HG03103 (cell line): ENCODE measurements at regions not wholly inside any gene's neighbourhood (a gene's known extent, or its start where the extent isn't known, plus 50 kb on each side); places are given as distances from the start of the nearest gene placed in this dataset.
"Not testable (repeated sequence)": the region's sequence is repeated elsewhere in the genome, so short reads cannot be mapped to it uniquely, and the experiment has no call there.

Experiments used
- ATAC-seq: cut with Tn5 transposase; IDR thresholded peaks from one replicate; pipeline ENCODE4 v1.9.1; 2021; ENCODE audit warnings: low read depth; ENCODE audit not compliant: unreplicated experiment

DNA sequence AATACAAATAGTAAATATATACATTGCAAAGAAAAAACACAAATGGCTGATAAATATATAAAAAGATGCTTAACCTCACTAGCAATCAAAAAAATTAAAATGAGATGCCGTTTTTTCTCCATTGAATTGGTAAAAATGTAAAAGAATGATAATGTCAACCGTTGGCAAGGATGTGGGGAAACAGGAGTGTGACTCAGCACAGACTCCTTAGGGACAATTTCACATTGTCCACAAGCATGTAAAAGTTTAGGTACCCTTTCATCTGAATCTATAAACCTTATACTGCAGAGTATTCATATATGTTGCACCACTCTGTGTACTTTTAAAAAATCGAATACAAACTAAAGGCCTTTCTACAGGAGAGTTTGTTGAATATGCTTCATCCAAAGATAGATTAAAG lies 143.1 kb upstream of the RREB1 start:
- ATAC-seq = no peak

DNA sequence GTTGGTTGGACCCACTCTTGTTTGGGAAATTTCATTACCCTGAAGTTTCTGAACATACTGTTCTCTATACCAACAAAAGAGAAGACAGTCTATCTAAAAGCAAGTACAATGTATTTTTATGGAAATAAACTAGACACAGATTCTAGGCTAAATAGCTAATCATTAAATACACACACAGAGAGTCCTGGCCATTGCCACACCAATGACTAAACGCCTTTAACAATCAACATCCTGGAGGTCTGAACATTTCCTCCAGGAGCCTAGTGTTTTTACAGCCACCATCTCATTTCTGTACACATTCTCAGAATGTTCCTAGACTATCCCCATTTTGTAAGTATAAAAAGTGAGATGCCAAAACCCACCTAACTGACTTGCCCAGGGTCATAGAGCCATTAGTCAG lies 141.6 kb upstream of the RREB1 start:
- no peak for ATAC-seq

DNA sequence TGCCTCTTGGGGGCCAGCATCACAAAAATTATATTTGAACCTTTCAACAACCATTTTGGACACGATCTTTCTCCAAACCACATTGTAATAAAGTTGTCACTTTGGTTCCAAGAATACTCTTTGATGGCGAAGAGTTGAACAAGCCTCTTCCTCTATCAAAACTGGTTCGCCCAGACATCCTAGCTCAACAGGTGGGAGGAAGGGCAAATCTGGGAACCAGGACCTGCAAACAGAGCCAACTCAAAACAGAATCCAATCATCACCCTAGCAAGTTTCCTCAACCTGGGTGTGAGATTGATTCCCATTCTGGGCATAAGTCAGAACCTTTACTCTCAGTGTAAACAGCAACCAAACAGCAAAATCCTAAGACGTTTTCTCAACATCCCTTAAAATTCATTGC lies 141.2 kb upstream of the RREB1 start:
- ATAC-seq = no peak

DNA sequence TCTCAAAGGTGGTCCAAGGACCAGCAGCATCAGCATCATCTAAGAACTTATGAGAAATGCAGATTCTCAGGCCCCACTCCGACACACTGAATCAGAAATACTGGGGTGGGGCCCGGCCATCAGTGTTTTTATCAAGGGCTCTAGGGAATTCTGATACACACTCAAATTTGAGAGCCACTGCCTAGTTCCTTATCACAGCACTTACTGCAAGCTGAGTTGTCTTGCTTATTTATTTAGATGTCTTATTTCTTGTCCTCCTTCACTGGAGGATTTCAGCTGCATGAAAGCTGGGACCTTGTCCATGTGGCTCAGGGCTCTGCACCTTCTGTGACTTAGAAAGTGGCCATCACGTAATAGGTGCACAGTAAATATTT lies 139.4 kb upstream of the RREB1 start:
- no peak for ATAC-seq

DNA sequence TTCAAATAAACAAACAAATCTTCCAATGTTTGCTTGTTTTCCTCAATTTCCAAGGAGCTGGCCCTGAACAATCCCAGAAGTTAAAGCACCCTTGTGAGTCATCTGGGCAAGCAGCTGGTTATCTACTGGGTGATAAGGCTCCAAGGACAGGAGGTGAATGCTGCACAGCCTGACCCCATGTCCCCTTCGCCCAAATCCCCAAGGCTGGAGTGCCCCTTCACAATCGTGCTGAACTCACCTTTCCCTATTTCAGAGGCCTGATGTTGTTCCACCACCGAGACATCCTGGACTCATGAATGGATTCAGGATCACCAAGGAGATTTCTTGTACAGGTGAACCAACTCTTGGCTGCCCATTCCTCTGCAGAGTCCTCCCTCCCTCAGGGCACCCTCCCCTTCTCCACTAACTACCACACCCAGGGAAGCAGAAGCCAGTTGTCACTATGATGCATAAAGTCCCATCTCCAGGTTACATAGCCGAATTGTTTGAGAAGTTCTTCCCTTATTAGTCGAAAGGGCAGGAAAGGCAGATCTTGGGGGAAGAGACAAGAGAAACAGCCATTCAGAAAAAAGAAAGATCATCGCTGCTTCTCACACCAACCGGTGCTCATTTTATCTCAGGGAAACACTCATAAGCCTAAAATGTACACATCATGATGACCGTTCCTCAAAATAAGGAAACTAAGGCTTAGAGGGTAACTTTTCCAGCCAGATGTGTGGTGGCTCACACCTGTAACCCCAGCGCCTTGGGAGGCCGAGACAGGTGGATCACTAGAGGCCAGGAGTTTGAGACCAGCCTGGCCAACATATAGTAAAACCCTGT lies 138.8 kb upstream of the RREB1 start:
- no peak for ATAC-seq

DNA sequence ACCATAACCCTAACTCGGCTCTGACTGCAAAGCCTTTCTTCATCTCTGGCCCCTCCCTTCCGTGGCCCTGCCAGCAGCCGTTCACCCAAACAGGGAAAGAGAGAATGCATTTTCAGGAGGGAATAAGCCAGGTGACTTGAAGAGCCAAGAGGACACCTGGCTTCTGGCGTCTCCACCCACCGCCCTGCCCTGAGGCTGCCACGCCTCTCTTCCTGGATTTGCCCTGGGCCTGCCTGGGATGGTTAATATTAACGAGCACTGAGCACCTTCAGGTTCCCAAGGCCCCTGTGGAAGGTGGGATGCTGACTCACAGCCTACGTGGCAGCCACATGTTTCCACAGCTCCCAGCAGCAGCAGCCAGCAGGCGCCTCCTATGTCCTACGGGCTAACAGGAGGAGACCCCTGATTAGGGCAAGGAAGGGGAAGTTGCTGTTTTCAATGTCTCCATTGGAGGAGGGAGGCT lies 138.0 kb upstream of the RREB1 start:
- ATAC-seq = no peak

DNA sequence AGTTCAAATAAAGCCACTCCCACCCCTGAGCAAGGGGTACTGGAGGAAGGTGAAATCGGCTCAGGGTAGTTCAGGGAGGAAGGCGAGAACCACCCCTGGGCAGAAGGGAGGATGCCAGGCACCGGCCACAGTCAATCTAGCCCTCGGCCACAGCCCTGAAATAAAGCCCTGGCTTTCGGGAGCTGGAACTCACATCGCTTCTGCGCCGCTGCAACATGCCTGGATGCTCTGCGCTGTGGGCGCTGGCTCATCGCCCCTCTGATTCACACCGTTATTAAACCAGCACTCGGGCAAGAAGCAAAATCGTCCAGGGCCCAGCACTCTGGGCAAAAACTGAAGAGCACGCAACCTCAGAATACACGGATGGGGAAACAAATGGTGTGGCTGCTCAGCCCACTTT lies 136.9 kb upstream of the RREB1 start:
- ATAC-seq = no peak

DNA sequence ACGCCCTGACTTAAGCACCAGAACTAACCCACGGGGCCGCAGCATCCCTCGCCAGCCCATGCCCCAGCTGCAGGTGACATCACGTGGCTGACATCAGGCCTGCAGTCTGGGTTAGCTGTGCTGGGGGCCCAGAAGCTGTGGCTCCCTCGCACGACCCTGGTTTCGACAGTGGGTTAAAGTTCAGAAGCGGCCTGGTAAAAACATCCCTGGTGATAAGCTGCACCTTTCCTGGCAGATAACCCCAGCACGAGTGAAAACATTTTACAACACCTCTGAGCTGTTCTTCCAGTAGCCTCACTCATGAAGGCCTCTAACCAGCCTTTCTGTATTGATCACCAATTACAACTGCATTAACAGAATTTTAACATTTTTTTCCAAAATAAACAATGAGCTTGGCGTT lies 136.4 kb upstream of the RREB1 start:
- no peak for ATAC-seq

DNA sequence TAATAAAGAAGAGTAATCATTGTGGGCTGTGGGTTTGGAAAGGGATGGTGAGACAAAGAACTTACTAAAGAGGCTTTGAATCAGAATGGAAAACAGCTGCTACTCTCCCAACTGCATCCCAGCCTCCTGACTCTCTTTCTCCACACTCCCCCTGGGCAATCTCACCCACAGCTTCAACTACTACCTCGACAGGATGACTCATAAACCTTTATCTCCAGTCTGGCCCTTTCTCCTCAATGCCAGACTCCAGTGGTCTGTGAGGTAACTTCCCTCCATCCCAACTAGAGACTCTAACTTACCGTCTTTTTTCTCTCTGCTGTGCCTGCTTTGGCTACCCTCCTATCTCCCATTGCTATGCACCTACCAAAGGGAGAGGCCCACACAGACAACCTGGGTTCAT lies 135.3 kb upstream of the RREB1 start:
- no peak for ATAC-seq

DNA sequence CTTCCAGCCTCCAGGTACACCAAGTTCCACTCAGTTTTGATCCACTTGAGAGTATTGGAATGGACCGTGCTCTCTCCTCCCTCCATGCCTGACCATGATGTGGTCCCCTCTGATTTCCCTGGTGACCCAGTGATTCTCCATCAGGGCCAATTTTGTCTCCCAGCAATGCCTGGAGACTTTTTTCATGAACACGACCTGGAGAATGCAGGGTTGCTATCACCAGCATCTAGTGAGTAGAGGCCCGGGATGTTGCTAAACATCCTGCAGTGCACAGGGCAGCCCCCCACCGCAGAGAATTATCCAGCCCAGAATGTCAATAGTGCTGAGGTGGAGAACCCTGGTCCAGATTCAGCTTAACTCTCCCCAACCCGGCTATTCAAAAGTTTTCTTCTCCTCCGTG lies 134.0 kb upstream of the RREB1 start:
- no peak for ATAC-seq

DNA sequence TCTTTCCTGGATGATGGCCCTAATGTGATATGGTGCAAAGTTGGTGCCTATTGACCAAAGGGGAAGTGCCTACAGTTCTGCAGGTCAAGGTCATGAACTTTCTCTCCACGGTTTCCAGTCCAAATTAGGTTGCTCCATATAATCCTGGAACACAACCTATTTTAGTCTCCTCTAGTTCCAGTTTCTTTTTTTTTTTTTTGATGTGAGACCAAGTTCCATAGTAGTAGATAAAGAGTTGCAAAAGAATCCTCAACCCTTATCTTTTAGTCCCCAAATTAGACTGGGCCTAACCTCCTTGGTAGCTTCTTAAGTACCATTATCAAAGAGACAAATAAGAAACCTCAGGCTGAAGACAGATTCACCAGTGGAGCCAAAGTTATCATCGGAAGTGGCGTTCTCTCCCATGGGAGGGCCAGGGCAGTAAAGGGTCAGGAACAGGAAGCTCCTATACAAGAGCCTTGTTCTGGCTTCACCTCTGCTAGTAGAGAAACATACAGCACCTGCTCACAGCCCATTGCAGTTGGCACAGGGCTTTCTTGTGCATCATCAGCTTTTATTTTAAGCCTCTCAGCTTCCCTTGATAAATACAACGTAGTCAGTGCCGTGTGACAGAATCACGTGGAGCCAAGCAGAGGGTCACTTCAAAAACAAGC lies 132.2 kb upstream of the RREB1 start:
- no peak for ATAC-seq

DNA sequence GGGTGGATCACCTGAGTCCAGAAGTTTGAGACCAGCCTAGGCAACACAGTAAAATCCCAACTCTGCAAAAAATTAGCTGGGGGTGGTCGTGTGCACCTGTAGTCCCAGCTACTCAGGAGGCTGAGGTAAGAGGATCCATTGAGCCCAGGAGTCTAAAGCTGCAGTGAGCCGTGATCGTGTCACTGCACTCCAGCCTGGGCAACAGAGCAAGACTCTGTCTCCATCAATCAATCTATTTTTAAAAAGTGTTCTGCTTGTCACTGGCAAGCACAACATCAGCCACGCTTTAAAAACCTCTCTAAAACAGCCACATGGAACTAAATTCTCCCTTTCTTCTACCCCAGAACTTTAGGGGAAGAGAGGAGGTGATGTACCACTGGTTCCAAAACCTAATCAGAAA lies 131.6 kb upstream of the RREB1 start:
- no peak for ATAC-seq

DNA sequence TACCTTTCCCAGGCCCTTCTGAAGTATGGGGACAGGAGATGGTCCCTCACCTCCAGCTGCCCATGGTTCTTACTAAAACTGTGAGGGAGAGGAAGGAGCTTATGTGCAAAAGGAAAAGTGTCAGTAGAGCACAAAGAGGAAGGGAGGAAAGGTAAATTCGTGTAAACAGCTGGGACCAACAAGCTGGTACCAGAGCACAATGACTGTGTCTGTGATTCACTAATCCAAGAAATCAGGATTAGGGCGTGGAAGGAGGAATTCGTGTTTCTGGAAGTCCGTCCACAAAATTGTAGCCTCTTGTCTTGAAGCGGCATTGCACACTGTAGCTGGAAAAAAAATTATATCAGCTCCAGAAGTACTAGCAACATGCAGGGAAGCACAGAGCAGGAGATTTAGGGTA lies 129.0 kb upstream of the RREB1 start:
- no peak for ATAC-seq

DNA sequence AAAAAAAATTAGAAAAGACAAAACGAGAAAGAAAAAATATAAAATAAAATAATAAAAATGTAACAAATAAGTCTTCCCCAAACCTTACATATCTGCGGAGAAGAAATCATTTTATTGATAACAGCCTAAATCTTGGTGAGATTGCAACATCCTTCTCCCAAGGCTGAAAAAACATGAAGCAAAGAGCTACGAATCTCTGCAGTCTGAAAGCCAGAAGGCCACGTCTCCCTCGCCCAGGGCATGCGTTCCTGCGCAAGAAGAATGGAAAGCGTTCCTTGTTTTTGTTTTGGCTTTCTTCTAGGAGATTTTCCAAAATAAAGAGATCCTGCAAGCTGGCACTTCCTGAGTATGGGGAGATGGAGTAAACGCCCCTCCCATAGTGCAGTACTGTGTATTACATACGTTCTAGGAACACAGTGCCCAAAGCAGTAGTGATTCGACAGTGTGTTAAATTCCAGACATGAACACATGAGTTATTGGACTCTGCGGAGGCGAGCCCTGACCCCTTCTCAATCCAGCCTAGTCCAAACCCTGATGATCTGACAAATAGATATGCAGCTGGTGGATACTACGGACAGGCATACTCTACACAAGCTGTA lies 126.7 kb upstream of the RREB1 start:
- no peak for ATAC-seq

DNA sequence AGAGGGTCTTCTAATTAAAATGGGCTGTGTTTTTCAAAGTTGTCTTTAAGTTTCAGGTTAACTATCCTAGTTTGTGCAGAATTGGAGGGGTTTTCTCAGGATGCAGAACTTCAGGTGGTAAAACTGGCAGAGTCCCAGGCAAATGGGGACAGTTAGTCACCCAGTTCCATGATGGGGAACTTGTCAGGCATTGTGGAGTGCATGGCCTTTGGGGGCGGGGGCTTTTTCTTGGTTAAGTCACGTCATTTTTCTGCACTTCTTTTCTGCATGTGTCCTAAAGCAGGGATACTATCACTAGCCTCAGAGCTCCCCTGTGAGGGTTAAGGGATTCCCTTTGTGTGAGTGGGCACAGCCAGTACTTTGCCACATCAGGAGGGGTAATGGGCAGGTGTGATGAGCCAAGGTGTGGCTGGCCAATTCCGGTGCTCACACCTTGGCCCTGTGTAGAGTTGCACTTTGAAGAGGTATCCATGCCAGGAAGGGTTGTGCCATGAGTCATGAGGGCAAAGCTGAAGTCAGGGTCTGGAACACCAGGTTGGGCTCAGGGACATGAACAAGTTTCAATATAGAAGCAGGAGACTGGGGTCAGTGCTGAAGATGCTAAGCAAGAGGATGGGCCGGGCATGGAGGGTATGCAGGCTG lies 126.0 kb upstream of the RREB1 start:
- no peak for ATAC-seq

DNA sequence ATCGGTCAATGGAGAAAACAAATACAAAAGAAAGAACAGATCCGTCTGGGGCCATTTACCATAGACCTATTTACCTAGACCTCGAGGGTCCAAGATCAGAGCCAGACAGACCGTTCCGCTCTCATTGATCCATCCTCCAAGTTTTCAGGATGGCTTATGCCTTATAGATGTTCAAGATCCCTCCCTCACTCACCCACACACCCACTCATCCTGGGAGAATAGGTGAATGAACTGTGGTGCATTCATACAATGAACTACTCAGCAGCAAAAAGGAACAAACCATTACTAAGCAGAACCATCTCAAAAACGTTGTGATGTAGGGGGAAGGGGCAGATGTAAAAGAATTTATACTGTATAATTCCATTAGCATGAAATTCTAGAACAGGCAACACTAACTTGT lies 125.1 kb upstream of the RREB1 start:
- no peak for ATAC-seq

DNA sequence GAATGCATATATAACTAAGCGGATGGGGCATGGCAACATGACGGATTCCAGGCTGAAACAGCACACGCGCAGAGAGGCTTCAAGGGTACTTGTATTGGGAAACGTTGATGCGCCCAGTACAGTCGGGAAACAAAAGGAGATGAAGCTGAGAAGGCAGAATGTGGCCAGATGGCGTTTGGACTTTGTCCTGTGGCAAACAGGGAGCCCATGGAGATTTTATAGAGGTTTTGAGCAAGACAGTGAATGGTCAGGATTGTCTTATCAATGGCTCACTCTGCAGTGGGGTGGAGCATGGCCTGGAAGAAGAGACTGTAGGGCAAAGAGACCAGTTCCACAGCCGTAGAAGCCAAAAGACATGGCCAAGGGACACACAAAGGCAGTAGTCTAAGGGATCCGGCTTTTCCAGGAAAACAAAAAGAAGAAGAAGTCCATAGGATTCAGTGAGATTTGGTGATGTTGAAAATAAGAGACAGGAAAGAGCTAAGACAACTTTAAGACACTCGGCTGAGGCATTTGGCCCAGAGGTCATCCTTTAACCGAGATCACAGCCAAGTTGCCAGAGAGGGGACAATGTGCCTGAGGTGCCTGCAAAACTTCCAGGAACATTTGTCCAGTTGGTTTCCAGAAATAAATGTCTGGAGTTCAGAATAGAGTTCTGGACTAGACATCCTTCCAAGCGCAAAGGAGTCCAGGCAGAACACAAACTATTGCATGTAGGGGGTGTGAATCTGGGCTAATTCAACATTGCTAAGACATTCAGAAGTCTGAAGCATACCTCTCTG lies 123.0 kb upstream of the RREB1 start:
- ATAC-seq = no peak

DNA sequence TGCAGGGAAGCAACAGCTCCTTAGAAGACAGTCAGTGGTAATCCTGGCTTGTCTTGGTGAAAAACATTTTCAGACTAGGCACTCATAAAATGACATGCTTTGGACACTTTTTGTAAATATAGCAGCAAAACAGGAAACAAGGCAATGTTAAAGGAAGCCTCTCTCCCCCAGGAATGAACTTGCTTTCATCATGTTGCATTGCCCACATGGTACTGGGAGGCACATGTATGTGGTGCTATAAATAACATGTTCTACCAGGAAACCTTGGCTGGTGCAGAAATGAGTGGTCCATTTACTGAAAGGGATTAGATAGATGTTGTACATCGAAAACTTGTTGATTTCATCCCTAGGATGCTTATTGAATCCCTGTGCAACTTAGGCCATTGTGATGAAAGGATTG lies 121.4 kb upstream of the RREB1 start:
- no peak for ATAC-seq

DNA sequence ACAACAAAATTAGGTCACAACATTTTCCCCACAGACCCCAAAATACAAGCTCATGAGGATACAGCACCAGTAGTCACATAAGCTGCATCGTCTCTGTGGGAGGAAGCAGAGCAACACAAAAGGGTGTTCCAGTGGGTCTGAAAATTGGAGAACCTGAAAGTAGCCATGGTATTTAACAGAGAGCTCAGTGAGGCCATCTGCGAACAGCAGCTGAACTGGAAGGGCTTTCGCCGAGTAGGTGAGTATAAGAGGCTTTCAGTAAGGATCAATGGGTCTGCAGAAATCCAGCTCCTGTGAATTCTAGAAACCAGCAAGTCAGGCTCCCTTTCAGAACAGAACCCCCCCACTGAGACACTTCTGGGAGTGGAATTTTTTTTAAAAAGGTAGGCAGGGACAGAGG lies 120.0 kb upstream of the RREB1 start:
- no peak for ATAC-seq

DNA sequence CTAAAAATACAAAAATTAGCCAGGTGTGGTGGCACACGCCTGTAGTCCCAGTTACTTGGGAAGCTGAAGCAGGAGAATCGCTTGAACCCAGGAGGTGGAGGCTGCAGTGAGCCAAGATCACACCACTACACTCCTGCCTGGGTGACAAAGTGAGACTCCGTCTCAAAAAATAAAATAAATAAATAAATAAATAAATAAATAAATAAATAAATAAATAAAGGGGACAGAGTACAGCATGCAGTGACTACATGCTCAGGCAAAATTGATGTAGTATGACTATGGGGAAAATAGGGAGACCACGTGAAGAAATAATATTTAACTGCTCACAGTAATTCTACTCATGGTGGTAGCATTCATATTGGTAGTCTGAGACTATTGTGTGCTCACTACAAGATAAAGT lies 117.7 kb upstream of the RREB1 start:
- not testable (repeated sequence) for ATAC-seq
